ENCODE measurements at regions not wholly inside any gene's neighbourhood (a gene's known extent, or its start where the extent isn't known, plus 50 kb on each side); places are given as distances from the start of the nearest gene placed in this dataset.

GRCh38 chr5:143481697-143482531 lies 78.4 kb upstream of the NR3C1 start:
- Histone ChIP-seq H3K4me1 (ENCODE audit: insufficient read depth) (no peaks in the 10 kb centered on the region), H3K9me3 (ENCODE audit: low read depth) (no peaks in the 10 kb centered on the region), H3K79me2 (no peaks in the 10 kb centered on the region), H3K27me3 (no peaks in the 10 kb centered on the region), H3K27ac (no peak overlapping the region), H3K36me3 (replicated peaks; ENCODE audit: insufficient read depth, low read depth) (no peaks in the 10 kb centered on the region), H3K4me2 (no peak overlapping the region), H4K20me1 (ENCODE audit: insufficient read depth, poor library complexity, severe bottlenecking) (no peaks in the 10 kb centered on the region), H3K9me2 (replicated peaks; ENCODE audit: insufficient read depth) (no peaks in the 10 kb centered on the region), H2AFZ (no peak overlapping the region), H3K4me3 (no peak overlapping the region)
- TF ChIP-seq CTCF (IDR thresholded peaks at IDR 0.05; ENCODE audit: poor library complexity) (no peak), EZH2phosphoT487 (IDR thresholded peaks at IDR 0.05; ENCODE audit: low read depth, severe bottlenecking, unreplicated experiment) (no peak), EZH2 (IDR thresholded peaks at IDR 0.05; ENCODE audit: borderline replicate concordance) (no peak)
- DNase-seq (ENCODE audit: low spot score): no peak
- WGBS (ENCODE audit: low lambda C conversion rate, missing lambda C conversion rate): 91% methylated on average over 4 of the region's 4 CpGs

GRCh38 chr5:143480001-143480400 lies 76.5 kb upstream of the NR3C1 start:
- Histone ChIP-seq H4K20me1 (ENCODE audit: insufficient read depth, poor library complexity, severe bottlenecking) (no peaks in the 10 kb centered on the region), H3K36me3 (replicated peaks; ENCODE audit: insufficient read depth, low read depth) (no peaks in the 10 kb centered on the region), H3K4me2 (no peak overlapping the region), H3K9me2 (replicated peaks; ENCODE audit: insufficient read depth) (no peaks in the 10 kb centered on the region), H2AFZ (no peak overlapping the region), H3K4me3 (no peak overlapping the region), H3K27ac (no peak overlapping the region), H3K9me3 (ENCODE audit: low read depth) (no peaks in the 10 kb centered on the region), H3K27me3 (no peaks in the 10 kb centered on the region), H3K4me1 (ENCODE audit: insufficient read depth) (no peaks in the 10 kb centered on the region), H3K79me2 (no peaks in the 10 kb centered on the region)
- TF ChIP-seq CTCF (IDR thresholded peaks at IDR 0.05; ENCODE audit: poor library complexity) (no peak), EZH2phosphoT487 (IDR thresholded peaks at IDR 0.05; ENCODE audit: low read depth, severe bottlenecking, unreplicated experiment) (no peak), EZH2 (IDR thresholded peaks at IDR 0.05; ENCODE audit: borderline replicate concordance) (no peak)
- no peak for DNase-seq (ENCODE audit: low spot score)
- WGBS (ENCODE audit: low lambda C conversion rate, missing lambda C conversion rate): 88% methylated on average over 3 of the region's 3 CpGs

GRCh38 chr5:143479394-143479793 lies 75.9 kb upstream of the NR3C1 start:
- H3K9me2 ChIP-seq (replicated peaks; ENCODE audit: insufficient read depth): no peaks in the 10 kb centered on the region
- no peaks in the 10 kb centered on the region for H3K9me3 ChIP-seq (ENCODE audit: low read depth)
- 97% methylated on average over 1 of the region's 1 CpG for WGBS (ENCODE audit: low lambda C conversion rate, missing lambda C conversion rate)
- no peak for DNase-seq (ENCODE audit: low spot score)
- no peaks in the 10 kb centered on the region for H3K79me2 ChIP-seq
- no peaks in the 10 kb centered on the region for H3K36me3 ChIP-seq (replicated peaks; ENCODE audit: insufficient read depth, low read depth)
- H3K4me3 ChIP-seq: no peak overlapping the region
- no peak overlapping the region for H3K27ac ChIP-seq
- H3K4me2 ChIP-seq: no peak overlapping the region
- TF ChIP-seq EZH2phosphoT487 (IDR thresholded peaks at IDR 0.05; ENCODE audit: low read depth, severe bottlenecking, unreplicated experiment) (no peak), EZH2 (IDR thresholded peaks at IDR 0.05; ENCODE audit: borderline replicate concordance) (no peak), CTCF (IDR thresholded peaks at IDR 0.05; ENCODE audit: poor library complexity) (no peak)
- H2AFZ ChIP-seq: no peak overlapping the region
- no peaks in the 10 kb centered on the region for H3K27me3 ChIP-seq
- no peaks in the 10 kb centered on the region for H4K20me1 ChIP-seq (ENCODE audit: insufficient read depth, poor library complexity, severe bottlenecking)
- H3K4me1 ChIP-seq (ENCODE audit: insufficient read depth): no peaks in the 10 kb centered on the region

All from hepatocyte (in vitro differentiated cells).